Uterus (tissue), 3 donors: ENCODE measurements at regions not wholly inside any gene's neighbourhood (a gene's known extent, or its start where the extent isn't known, plus 50 kb on each side); places are given as distances from the start of the nearest gene placed in this dataset.

Source experiments
- DNase-seq, 2 donors: peaks; one replicate each; pipeline ENCODE4 v3.0.0-alpha.2; 2019 to 2020
- H3K27ac ChIP-seq, 2 donors: fragments of 200-600 bp; sonication (generic); 1 replicate in 1 of 2; 2 replicates in 1 of 2; pipeline ENCODE4 v1.5.1; 2016 to 2018
- H3K27me3 ChIP-seq, 2 donors: fragments of 200-600 bp; sonication (generic); one replicate each; pipeline ENCODE4 v1.5.1; 2018 to 2019; ENCODE audit warnings: control low read depth in 1 of 2
- H3K36me3 ChIP-seq, 2 donors: fragments of 200-600 bp; sonication (generic); one replicate each; pipeline ENCODE4 v1.5.1; 2019; ENCODE audit warnings: control low read depth in 1 of 2
- H3K4me1 ChIP-seq, 2 donors: fragments of 200-600 bp; sonication (generic); one replicate each; pipeline ENCODE4 v1.5.1; 2018 to 2019; ENCODE audit warnings: control low read depth in 1 of 2
- H3K4me3 ChIP-seq, 2 donors: fragments of 200-600 bp; sonication (generic); 1 replicate in 1 of 2; 2 replicates in 1 of 2; pipeline ENCODE4 v1.5.1; 2018 to 2019; ENCODE audit warnings: mild to moderate bottlenecking in 1 of 2
- H3K9me3 ChIP-seq, 2 donors: fragments of 200-600 bp; sonication (generic); one replicate each; pipeline ENCODE4 v1.5.1; 2019; ENCODE audit warnings: control low read depth in 1 of 2
- CTCF ChIP-seq, 4 experiments: fragments of 200-600 bp in 2 of 4; fragments of 450-650 bp in 2 of 4; sonication (generic) in 2 of 4; IDR thresholded peaks; one replicate each; pipeline ENCODE4 v1.5.1; 2016 to 2019; ENCODE audit warnings: antibody characterized with exemption in 4 of 4, mild to moderate bottlenecking in 2 of 4, moderate library complexity in 1 of 4
- POLR2A ChIP-seq, 2 donors: fragments of 450-650 bp; IDR thresholded peaks; one replicate each; pipeline ENCODE4 v1.6.1; 2016; ENCODE audit warnings: antibody characterized with exemption in 2 of 2, mild to moderate bottlenecking in 1 of 2, moderate library complexity in 1 of 2
- intact Hi-C: fragments of 100-400 bp; cut with DNase I; formaldehyde crosslinking; loops from one replicate; pipeline ENCODE4 v1.15.1; 2023; ENCODE audit warnings: low total_unique reads
- donor health status: DM: yes; HTN: yes; CAD: no.

DNA sequence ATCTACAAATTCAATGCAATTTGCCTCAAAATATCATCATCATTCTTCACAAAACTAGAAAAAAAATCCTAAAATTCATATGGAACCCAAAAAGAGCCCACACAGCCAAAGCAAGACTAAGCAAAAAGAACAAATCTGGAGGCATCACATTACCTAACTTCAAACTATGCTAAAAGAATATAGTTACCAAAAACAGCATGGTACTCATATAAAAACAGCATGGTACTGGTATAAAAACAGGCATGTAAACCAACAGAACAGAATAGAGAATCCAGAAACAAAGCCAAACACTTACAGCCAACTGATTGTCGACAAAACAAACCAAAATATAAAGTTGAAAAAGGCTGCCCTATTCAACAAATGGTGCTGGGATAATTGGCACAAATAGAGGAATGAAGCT lies 278.1 kb downstream of the TPBG start:
- Histone ChIP-seq H3K9me3 (no peaks in the 10 kb centered on the region), H3K4me1 (no peaks in the 10 kb centered on the region), H3K27ac (no peak overlapping the region), H3K4me3 (no peak overlapping the region), H3K27me3 (no peaks in the 10 kb centered on the region), H3K36me3 (no peaks in the 10 kb centered on the region)
- TF ChIP-seq CTCF (IDR thresholded peaks at IDR 0.05) (no peak), POLR2A (IDR thresholded peaks at IDR 0.05) (no peak)
- intact Hi-C loops, result no loop called here
- no peak for DNase-seq

DNA sequence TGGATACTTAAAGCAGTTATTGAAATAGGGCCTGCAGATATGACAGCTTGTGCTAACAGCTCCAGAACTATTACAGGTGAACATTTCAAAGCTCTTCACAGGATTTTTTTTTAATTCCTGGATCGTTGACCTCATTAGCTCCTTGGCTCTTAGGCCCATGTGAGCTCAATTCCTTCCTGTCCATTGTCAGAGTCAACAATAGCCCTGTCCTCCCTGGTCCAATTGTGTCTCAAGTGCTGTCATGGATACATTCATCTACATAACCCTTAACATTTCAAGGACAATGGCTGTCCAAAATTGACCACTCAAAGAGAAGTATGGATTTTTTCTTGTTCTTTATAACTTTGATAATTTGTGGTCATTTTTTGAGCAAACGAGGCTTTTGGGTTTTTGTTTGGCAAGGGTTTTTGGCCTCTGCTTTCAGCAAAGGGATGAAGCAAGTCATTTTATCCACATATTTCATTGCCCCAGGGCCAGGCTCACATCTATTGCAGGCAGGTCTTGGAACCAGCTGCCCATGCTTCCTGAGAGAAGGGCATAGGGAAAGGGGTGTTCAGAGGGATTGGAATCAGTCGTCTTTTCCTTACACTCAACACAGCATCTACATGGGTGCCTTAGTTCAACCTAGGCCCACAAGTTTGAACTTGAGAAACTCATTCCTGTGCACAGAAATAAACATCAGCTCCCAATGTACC lies 282.1 kb downstream of the TPBG start:
- TF ChIP-seq CTCF (IDR thresholded peaks at IDR 0.05), result no peak
- TF ChIP-seq POLR2A (IDR thresholded peaks at IDR 0.05), result no peak
- Histone ChIP-seq H3K27me3 (no peaks in the 10 kb centered on the region), H3K36me3 (no peaks in the 10 kb centered on the region), H3K27ac (no peak overlapping the region), H3K9me3 (no peaks in the 10 kb centered on the region), H3K4me1 (no peaks in the 10 kb centered on the region), H3K4me3 (no peak overlapping the region)
- no peak for DNase-seq
- intact Hi-C loops, result no loop called here

- Histone ChIP-seq H3K27me3 (no peaks in the 10 kb centered on the region), H3K4me3 (no peak overlapping the region), H3K9me3 (no peaks in the 10 kb centered on the region), H3K4me1 (no peaks in the 10 kb centered on the region), H3K36me3 (no peaks in the 10 kb centered on the region), H3K27ac (no peak overlapping the region)
- TF ChIP-seq POLR2A (IDR thresholded peaks at IDR 0.05) (no peak), CTCF (IDR thresholded peaks at IDR 0.05) (no peak)
- intact Hi-C loops, result no loop called here
- no peak for DNase-seq
Measured at GRCh38 chr6:82646231-82646615, 282.6 kb downstream of the TPBG start.

GRCh38 chr6:82651845-82652335 lies 288.3 kb downstream of the TPBG start:
- TF ChIP-seq POLR2A (IDR thresholded peaks at IDR 0.05) (no peak), CTCF (IDR thresholded peaks at IDR 0.05) (no peak)
- no peaks in the 10 kb centered on the region for H3K36me3 ChIP-seq
- H3K27me3 ChIP-seq, result no peaks in the 10 kb centered on the region
- no peak overlapping the region for H3K27ac ChIP-seq
- no peak for DNase-seq
- no peak overlapping the region for H3K4me3 ChIP-seq
- H3K4me1 ChIP-seq, result no peaks in the 10 kb centered on the region
- intact Hi-C loops, result no loop called here
- H3K9me3 ChIP-seq, result no peaks in the 10 kb centered on the region

DNA sequence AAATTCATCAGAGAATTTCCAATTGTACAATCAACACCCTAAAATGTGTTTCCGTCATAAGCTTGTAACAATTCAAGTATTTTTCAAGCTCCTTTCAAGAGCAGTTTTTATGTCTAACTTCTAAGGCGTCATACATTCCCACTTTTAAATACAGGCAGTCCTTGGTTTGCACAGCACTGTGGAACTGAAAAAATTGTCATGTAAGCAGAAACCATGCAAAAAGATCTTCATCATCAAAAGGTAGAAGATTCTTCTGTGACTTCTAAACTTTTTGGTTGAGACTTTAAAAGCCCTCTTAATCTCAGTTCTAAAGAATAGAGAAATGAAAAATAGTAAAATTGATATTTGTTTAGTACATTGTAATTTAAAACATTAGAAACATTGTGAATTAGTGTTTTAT lies 315.6 kb downstream of the TPBG start:
- no peak overlapping the region for H3K27ac ChIP-seq
- no peak overlapping the region for H3K4me3 ChIP-seq
- intact Hi-C loops, result no loop called here
- TF ChIP-seq CTCF (IDR thresholded peaks at IDR 0.05) (no peak), POLR2A (IDR thresholded peaks at IDR 0.05) (no peak)
- no peak for DNase-seq
- H3K4me1 ChIP-seq, result no peaks in the 10 kb centered on the region
- no peaks in the 10 kb centered on the region for H3K27me3 ChIP-seq
- no peaks in the 10 kb centered on the region for H3K9me3 ChIP-seq
- no peaks in the 10 kb centered on the region for H3K36me3 ChIP-seq
